AG04449 (cell line): ENCODE measurements at regions not wholly inside any gene's neighbourhood (a gene's known extent, or its start where the extent isn't known, plus 50 kb on each side); places are given as distances from the start of the nearest gene placed in this dataset.

Source experiments
- CTCF ChIA-PET: fragments of 350-600 bp; formaldehyde crosslinking; extraction: SDS; loops from one replicate; lab custom pipeline; 2021; ENCODE audit warnings: antibody characterized with exemption; lab: Yijun Ruan, JAX
- POLR2A ChIA-PET: fragments of 400-600, 350-600 bp; formaldehyde crosslinking; extraction: SDS; loops from one replicate; lab custom pipeline; 2020; ENCODE audit warnings: antibody characterized with exemption, inconsistent platforms; lab: Yijun Ruan, JAX
- DNase-seq: peaks from one replicate; pipeline ENCODE4 v3.0.0-alpha.2; 2010; ENCODE audit warnings: low read depth, low spot score
- H3K4me3 ChIP-seq: 2 replicates; pipeline ENCODE4 v1.5.1; 2011; ENCODE audit warnings: low read depth, mild to moderate bottlenecking, control low read depth, low read length
- TF ChIP-seq, protein P1 (sequence below): IDR thresholded peaks from one replicate; pipeline ENCODE4 v1.5.1; 2011; ENCODE audit warnings: mild to moderate bottlenecking, moderate library complexity, low read length, control low read depth, inconsistent platforms; ENCODE audit not compliant: insufficient read depth; ENCODE audit errors: missing control alignments

DNA sequence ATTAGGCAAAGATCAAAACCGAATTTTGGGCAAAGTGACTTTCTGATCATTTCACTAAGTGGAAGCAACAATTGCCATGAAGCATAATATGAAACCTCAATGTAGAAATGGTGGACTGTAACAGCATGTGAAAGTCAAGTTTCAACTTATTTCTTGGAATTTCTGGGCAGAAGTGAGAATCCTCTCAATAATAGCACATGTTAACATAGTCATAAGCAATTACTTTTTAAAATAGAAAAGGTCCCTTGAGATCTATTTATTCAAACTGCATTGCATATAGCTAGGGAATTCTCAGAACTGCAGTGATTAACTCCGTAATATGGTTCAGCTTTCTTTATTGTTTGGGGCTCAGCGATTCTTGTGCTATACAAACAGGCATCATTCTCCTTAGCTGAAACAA lies 136.7 kb upstream of the ATP2B1 start:
- POLR2A ChIA-PET = no interaction called here
- DNase-seq = no peak
- CTCF ChIA-PET = no interaction called here
- no peak overlapping the region for H3K4me3 ChIP-seq
- TF ChIP-seq, protein P1, sequence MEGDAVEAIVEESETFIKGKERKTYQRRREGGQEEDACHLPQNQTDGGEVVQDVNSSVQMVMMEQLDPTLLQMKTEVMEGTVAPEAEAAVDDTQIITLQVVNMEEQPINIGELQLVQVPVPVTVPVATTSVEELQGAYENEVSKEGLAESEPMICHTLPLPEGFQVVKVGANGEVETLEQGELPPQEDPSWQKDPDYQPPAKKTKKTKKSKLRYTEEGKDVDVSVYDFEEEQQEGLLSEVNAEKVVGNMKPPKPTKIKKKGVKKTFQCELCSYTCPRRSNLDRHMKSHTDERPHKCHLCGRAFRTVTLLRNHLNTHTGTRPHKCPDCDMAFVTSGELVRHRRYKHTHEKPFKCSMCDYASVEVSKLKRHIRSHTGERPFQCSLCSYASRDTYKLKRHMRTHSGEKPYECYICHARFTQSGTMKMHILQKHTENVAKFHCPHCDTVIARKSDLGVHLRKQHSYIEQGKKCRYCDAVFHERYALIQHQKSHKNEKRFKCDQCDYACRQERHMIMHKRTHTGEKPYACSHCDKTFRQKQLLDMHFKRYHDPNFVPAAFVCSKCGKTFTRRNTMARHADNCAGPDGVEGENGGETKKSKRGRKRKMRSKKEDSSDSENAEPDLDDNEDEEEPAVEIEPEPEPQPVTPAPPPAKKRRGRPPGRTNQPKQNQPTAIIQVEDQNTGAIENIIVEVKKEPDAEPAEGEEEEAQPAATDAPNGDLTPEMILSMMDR = no peak

DNA sequence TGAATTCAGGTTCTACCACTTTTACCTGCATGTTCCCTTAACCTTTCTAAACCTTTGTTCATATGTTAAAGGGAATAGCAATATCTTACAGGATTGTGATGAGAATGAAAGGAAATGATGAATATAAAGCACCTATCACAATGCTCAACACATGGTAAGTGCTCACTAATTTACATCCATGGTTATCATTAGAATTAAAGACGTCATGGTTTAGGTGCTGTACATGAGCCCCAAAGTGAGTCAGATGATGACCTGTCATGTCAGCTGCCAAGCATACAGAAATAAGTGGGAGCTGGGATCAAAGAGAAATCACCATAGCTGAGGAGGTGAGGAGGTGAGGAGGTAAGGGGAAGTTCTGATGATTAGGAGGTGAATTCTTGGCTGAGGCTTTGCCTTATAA lies 135.9 kb upstream of the ATP2B1 start:
- POLR2A ChIA-PET = no interaction called here
- TF ChIP-seq, protein P1 = no peak
- no peak for DNase-seq
- CTCF ChIA-PET = no interaction called here
- H3K4me3 ChIP-seq = no peak overlapping the region

DNA sequence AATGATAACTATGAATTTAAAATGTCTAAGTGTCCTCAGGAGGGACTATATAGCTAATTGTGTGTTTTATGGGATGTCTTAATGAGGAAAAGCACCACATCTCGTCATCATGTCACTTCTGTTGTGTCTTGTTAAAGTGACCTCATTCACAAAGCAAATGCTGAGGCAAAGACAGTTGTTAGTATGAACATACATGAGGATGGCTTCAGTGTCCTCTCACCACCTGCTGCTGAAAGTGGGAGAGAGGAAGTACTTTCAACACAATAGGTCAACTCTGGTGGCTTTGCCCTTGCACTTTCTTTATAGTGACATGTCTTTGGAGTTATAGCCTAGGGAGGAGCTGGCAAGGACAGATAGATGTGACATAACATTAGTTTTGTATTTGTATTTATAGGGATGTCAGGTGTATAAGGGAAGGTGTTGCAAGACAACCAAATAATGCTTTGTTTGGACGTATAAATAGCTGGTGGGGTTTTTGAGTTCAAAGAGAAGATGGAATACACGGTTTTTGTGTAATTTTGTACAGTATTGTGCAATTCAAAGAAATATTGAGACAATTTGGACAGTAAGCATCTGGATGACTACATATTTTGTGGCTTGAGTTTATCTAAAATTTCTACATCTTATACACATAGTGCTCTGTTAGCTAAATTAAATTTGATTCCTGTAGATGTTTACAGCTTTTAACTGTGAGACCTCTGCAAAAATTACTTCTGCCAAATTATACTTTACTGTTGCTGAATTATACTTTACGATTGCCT lies 131.7 kb upstream of the ATP2B1 start:
- DNase-seq = no peak
- TF ChIP-seq, protein P1 = no peak
- ChIA-PET POLR2A (no interaction called here), CTCF (interaction anchor here (0.8 kb wide), 1 partner anchor 38 kb away, joined by 3 read pairs; no protein-coding TSS in a partner anchor)
- H3K4me3 ChIP-seq = no peak overlapping the region

DNA sequence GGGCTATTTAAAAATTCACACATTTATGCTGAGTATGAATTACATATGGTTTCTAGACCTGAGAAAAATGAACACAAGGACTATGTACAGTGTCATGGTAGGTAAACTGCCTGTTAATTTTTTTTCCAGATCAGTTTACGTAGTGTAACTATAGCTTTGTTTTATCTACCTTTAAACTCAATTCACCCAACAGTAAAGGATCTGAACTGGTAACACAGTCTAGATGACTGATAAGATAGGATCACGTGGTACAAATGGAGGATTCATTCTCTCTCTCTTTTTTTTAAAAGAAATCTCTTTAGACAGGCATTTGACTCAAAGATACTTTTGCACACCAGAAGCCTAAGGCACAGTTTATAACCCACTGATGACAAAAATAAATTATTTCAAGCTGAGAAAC lies 130.8 kb upstream of the ATP2B1 start:
- no peak overlapping the region for H3K4me3 ChIP-seq
- ChIA-PET CTCF (no interaction called here), POLR2A (no interaction called here)
- no peak for DNase-seq
- TF ChIP-seq, protein P1 = no peak

DNA sequence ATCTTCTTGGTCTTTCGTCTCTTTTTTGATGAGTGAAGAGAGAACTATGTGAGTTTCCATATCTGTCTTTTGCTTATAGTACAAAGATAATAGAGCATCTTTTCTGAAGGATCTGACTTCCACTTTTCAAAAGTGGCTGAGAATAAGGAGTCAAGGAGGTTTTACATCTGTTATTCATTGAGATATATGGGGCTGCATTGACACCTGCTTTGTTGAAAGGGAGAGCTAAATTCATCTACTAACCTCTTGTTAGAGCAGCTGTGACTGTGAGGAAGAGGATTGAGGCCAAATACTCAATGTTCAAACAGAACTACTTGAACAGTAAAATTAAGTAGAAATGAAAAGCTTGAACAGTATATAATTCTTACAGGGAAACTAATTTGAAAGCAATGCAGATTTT lies 130.2 kb upstream of the ATP2B1 start:
- POLR2A ChIA-PET = no interaction called here
- no peak overlapping the region for H3K4me3 ChIP-seq
- CTCF ChIA-PET = no interaction called here
- TF ChIP-seq, protein P1 = no peak
- DNase-seq = no peak

DNA sequence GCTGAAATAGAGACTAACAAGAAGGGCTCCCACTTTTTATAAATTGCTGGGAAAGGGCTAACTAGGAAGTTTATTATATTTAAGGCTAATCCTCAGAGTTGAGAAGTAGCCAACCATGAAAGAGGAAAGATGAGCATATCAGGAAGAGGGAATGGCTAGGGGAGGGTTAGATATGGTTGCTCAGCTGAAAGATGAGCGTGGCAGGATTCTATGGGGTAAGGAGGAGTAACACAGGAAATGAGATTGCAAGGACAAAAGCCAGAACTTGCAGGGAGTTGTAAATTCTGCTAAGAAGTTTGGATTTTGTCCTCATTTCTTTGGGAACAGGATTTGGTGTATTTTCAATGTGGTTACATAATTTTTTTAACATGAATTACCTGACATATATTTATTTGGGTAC lies 127.4 kb upstream of the ATP2B1 start:
- ChIA-PET CTCF (no interaction called here), POLR2A (no interaction called here)
- H3K4me3 ChIP-seq = no peak overlapping the region
- DNase-seq = no peak
- TF ChIP-seq, protein P1 = no peak
